ENCODE measurements at regions not wholly inside any gene's neighbourhood (a gene's known extent, or its start where the extent isn't known, plus 50 kb on each side); places are given as distances from the start of the nearest gene placed in this dataset.

DNA sequence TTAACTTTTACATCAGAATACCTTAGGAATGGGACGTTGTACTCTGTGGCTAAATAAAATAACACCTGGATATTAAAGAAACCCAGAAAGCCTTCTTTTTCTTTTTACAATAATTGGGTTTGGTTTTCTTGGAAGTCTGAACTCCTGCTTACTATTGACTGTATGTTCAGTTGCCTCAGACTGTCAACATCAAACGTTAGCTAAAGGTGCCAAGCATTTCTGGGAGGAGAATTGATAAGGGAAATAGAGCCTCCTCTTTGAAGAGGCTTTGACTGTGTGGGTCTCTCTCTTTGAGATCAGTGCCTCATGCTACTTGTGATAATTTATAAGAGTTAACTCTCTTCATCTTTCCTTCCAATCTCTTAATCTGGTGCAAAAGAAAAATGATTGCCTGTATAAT is 224.7 kb upstream of the BMPER start:
- H3K27me3 Mint-ChIP-seq: no peaks in the 10 kb centered on the region
- H3K4me1 Mint-ChIP-seq (ENCODE audit: low read depth): no peaks in the 10 kb centered on the region
- no peak for TF ChIP-seq CTCF (IDR thresholded peaks at IDR 0.05; ENCODE audit: unreplicated experiment)
- no peaks in the 10 kb centered on the region for H3K36me3 Mint-ChIP-seq (ENCODE audit: insufficient read depth)
- H3K9me3 Mint-ChIP-seq (ENCODE audit: low read depth): peaks cover 7% of the 10 kb centered on the region
- H3K27ac Mint-ChIP-seq: no peak overlapping the region
- no peak overlapping the region for H3K4me3 Mint-ChIP-seq (ENCODE audit: low read depth)
- DNase-seq (ENCODE audit: low spot score, unreplicated experiment): no peak

GRCh38 chr7:33685503-33685902 is 219.8 kb upstream of the BMPER start:
- Mint-ChIP-seq H3K4me3 (ENCODE audit: low read depth) (no peak overlapping the region), H3K27me3 (no peaks in the 10 kb centered on the region), H3K36me3 (ENCODE audit: insufficient read depth) (no peaks in the 10 kb centered on the region), H3K9me3 (ENCODE audit: low read depth) (no peaks in the 10 kb centered on the region), H3K4me1 (ENCODE audit: low read depth) (no peaks in the 10 kb centered on the region), H3K27ac (no peak overlapping the region)
- DNase-seq (ENCODE audit: low spot score, unreplicated experiment): no peak
- no peak for TF ChIP-seq CTCF (IDR thresholded peaks at IDR 0.05; ENCODE audit: unreplicated experiment)

- H3K27me3 Mint-ChIP-seq: no peaks in the 10 kb centered on the region
- no peak overlapping the region for H3K27ac Mint-ChIP-seq
- DNase-seq (ENCODE audit: low spot score, unreplicated experiment): no peak
- no peak for TF ChIP-seq CTCF (IDR thresholded peaks at IDR 0.05; ENCODE audit: unreplicated experiment)
- no peak overlapping the region for H3K4me3 Mint-ChIP-seq (ENCODE audit: low read depth)
- H3K9me3 Mint-ChIP-seq (ENCODE audit: low read depth): no peaks in the 10 kb centered on the region
- H3K36me3 Mint-ChIP-seq (ENCODE audit: insufficient read depth): no peaks in the 10 kb centered on the region
- H3K4me1 Mint-ChIP-seq (ENCODE audit: low read depth): no peaks in the 10 kb centered on the region
These were observed 219.2 kb upstream of the BMPER start for GRCh38 chr7:33685981-33686683.

DNA sequence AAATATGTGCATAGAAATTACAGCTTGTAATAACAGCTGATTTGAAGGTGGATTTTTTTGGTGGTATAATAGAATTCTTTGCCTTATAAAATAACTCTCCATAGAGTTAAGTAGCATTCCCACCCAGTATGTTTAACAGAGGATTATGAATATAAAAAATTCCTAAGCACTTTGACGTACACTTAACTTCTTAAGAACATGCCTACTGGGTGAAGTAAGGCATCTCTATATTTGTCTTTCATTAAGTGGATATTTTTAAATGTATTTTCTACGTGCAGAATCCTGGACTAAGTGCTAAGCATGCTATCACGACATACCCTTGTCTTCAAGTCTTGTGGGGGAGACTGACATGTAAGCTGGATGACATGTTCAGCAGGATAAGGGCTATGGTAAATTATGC is 217.7 kb upstream of the BMPER start:
- H3K36me3 Mint-ChIP-seq (ENCODE audit: insufficient read depth): no peaks in the 10 kb centered on the region
- H3K27ac Mint-ChIP-seq: no peak overlapping the region
- no peak for DNase-seq (ENCODE audit: low spot score, unreplicated experiment)
- no peaks in the 10 kb centered on the region for H3K4me1 Mint-ChIP-seq (ENCODE audit: low read depth)
- H3K27me3 Mint-ChIP-seq: no peaks in the 10 kb centered on the region
- H3K4me3 Mint-ChIP-seq (ENCODE audit: low read depth): no peak overlapping the region
- TF ChIP-seq CTCF (IDR thresholded peaks at IDR 0.05; ENCODE audit: unreplicated experiment): no peak
- no peaks in the 10 kb centered on the region for H3K9me3 Mint-ChIP-seq (ENCODE audit: low read depth)

- H3K27me3 Mint-ChIP-seq: no peaks in the 10 kb centered on the region
- H3K4me3 Mint-ChIP-seq (ENCODE audit: low read depth): no peak overlapping the region
- no peak for DNase-seq (ENCODE audit: low spot score, unreplicated experiment)
- H3K4me1 Mint-ChIP-seq (ENCODE audit: low read depth): no peaks in the 10 kb centered on the region
- no peak overlapping the region for H3K27ac Mint-ChIP-seq
- H3K36me3 Mint-ChIP-seq (ENCODE audit: insufficient read depth): no peaks in the 10 kb centered on the region
- TF ChIP-seq CTCF (IDR thresholded peaks at IDR 0.05; ENCODE audit: unreplicated experiment): no peak
- no peaks in the 10 kb centered on the region for H3K9me3 Mint-ChIP-seq (ENCODE audit: low read depth)
These were observed 214.2 kb upstream of the BMPER start for GRCh38 chr7:33691180-33691579.

All from progenitor cell of endocrine pancreas (in vitro differentiated cells).